ENCODE measurements at regions not wholly inside any gene's neighbourhood (a gene's known extent, or its start where the extent isn't known, plus 50 kb on each side); places are given as distances from the start of the nearest gene placed in this dataset.

GRCh38 chr9:96163161-96163560 is 138.8 kb downstream of the HSD17B3 start:
- no peak for TF ChIP-seq CTCF (IDR thresholded peaks at IDR 0.05)

GRCh38 chr9:96161819-96162218 is 140.2 kb downstream of the HSD17B3 start:
- no peak for TF ChIP-seq CTCF (IDR thresholded peaks at IDR 0.05)

- TF ChIP-seq CTCF (IDR thresholded peaks at IDR 0.05) = no peak
Observed at GRCh38 chr9:96160866-96161265, 141.1 kb downstream of the HSD17B3 start.

- no peak for TF ChIP-seq CTCF (IDR thresholded peaks at IDR 0.05)
Observed at GRCh38 chr9:96160168-96160567, 141.8 kb downstream of the HSD17B3 start.

- no peak for TF ChIP-seq CTCF (IDR thresholded peaks at IDR 0.05)
Observed at GRCh38 chr9:96159596-96159995, 142.4 kb downstream of the HSD17B3 start.

GRCh38 chr9:96158909-96159575 is 142.9 kb downstream of the HSD17B3 start:
- no peak for TF ChIP-seq CTCF (IDR thresholded peaks at IDR 0.05)

GRCh38 chr9:96158147-96158546 is 143.8 kb downstream of the HSD17B3 start:
- TF ChIP-seq CTCF (IDR thresholded peaks at IDR 0.05) = no peak

GRCh38 chr9:96157675-96158074 is 144.3 kb downstream of the HSD17B3 start:
- TF ChIP-seq CTCF (IDR thresholded peaks at IDR 0.05) = no peak
